Activated CD4-positive, alpha-beta T cell treated with anti-CD3 and anti-CD28 coated beads, Interleukin-2, Interleukin-6, amounts not matched to agents 100 ng/mL and 50 ng/mL, durations not matched to agents 16 hours and 8 hours (primary cell): ENCODE measurements at regions not wholly inside any gene's neighbourhood (a gene's known extent, or its start where the extent isn't known, plus 50 kb on each side); places are given as distances from the start of the nearest gene placed in this dataset.
"Not testable (repeated sequence)": the region's sequence is repeated elsewhere in the genome, so short reads cannot be mapped to it uniquely, and the experiment has no call there.

Source experiments
- DNase-seq: peaks from one replicate; pipeline ENCODE4 v3.0.0-alpha.2; 2020

DNA sequence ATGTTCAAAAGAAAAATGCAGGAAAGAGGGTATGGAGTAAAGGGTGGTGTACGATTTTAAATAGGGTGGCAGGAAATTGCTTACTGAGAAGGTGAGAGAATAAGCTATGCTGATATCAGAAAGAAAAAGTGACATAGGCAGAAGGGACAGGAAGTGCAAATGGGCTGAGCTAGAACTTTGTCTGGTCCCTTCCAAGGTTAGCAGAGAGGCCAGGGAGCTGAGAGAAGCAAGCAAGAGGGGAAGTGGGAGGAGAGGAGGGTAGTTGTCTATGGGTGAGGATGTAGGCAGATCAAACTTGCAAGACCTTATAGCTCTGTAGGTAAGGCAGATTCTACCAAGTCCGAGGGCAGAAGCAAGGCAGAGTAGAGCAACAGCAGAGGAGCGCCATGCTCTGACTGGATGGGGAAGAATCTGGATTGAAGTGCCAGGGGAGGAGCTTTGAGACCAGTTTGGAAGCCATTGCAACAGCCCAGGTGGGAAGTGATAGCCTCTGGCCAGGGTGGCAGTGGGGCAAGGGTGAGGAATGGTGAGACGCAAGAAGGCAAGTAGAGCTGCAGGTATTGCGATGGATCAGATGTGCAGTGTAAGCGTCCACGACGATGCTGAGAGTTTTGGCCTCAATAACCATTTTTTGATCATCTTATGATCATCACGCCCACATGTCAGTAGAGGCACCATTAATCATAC is 134.4 kb upstream of the APCDD1 start:
- DNase-seq = no peak

DNA sequence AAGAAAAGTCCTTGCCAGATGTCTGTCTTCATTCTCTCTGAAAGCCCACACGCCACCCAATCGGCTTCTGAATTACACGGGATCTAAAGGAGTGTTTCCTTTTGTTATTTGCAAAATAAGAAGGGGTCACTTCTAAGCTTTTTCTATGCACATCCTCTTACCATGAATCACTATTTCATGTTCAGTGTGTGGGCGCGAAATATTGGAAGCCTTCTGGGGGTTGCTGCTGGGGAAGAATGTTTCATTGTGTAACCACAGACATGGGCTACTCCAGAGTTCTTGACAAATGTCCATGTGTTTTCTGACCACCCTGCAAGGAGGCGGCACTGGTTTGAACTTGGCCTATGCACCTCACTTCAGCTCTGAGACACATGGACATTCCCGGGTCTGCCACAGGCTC is 133.6 kb upstream of the APCDD1 start:
- DNase-seq = no peak

DNA sequence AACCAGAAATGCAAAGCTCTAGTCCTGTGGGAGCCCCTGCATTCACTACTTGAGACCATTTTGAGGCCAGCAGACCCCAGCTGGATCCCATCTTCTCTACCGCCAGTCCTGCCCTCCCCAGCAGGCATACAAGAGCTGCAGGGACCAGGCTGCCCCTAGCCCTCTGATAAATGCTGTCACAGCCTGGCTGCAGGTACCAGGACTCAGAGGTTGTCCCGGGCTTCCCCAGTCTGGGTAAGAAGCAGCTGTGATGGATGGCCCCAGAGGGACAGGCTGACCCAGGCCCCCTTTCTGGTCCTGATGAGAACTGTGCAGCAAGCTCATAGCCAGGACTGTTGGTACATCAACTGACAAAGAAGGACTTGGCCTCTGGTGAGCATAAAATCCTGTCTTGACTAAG is 132.9 kb upstream of the APCDD1 start:
- DNase-seq = no peak

DNA sequence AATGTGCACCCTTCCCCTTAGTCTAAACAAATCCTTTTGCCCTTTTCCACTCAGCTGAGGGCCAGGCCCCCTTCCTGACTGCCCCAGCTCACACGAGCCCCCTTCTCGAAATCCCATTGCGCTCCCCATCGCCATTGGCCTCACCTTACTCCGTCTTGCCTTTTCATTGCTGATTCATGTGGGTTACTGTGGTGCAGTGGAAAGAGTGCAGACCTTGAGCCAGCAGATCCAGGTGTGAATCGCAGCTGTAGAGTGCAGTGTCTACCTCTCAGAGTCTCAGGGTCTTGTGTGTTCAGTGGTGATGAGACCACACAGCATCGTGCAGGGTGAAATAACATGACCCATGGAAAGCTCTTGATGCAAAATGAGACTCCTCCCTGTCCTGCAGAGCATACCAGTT is 132.4 kb upstream of the APCDD1 start:
- DNase-seq = no peak

DNA sequence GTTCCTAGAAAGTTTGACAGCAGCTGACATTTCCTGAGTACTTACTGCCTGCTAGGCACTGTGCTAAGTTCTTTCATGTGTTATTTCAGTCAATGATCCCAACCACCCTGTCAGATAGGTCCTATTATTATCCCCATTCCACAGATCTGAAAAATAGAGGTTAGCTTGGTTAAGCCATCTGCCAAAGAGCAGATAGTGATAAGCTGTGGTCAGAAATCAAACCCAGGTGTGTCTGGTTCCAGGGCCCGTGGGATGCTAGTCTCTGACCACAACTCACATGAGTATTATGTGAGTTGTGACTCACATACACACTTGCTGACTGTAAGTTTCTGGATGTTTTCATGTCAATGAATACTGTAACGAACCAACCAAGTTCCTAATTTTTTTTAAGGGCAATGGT is 132.0 kb upstream of the APCDD1 start:
- no peak for DNase-seq

DNA sequence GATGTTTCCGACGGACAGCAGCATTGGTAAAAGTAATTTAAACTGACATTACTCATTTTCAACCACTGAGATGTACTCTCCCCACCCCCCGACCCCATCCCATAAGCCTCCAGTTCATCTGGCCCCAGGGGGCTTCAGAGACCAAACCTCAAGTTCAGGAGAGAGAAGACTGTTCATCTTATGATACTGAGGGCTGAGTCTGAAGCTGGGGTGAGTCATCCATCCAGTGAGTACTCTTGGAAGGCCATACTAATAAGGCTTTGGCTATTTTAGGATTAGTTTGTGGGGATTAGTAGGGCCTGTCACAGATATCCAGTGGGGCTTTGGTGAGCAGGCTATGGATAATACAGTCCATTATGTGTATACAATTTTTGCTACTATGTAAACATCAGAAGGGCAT is 125.3 kb upstream of the APCDD1 start:
- no peak for DNase-seq

DNA sequence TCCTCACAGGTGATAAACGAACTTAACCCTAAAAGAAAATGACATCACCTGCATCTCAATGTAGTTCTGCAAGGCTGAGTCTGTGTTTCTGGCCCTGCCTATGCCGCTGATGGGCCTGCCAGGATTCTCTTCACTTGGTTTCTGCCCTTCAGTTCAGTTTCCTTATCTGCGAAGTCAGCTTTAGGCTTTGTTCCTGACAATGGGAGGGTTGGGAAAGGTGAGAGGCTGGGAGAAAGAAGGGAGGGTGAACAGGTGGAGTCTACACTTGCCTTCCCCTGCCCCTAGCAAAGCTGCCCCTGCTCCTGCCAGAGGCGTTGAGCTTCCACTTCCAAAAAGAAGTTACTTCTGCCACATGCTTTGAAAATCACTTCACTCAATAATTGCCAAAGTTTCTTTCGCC is 124.0 kb upstream of the APCDD1 start:
- no peak for DNase-seq

DNA sequence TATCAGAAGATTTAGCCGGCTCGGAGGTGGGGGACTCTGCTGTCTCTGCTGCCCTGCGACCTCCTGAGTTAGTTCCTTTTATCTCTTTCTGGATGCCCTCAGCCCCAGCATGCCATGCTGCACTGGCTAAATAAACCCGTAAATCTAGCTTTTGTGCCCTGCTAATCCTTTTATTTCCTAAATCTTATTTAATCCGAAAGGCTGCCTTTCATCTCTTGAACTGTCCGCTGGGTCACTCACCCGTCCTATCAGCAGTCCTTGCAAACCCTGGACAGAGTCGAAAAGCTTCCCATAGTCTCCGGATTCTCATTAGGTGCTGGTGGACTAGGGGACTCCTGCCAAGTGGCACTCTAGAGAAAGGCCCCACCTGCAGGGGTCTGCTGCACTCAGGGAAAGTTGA is 122.0 kb upstream of the APCDD1 start:
- no peak for DNase-seq

DNA sequence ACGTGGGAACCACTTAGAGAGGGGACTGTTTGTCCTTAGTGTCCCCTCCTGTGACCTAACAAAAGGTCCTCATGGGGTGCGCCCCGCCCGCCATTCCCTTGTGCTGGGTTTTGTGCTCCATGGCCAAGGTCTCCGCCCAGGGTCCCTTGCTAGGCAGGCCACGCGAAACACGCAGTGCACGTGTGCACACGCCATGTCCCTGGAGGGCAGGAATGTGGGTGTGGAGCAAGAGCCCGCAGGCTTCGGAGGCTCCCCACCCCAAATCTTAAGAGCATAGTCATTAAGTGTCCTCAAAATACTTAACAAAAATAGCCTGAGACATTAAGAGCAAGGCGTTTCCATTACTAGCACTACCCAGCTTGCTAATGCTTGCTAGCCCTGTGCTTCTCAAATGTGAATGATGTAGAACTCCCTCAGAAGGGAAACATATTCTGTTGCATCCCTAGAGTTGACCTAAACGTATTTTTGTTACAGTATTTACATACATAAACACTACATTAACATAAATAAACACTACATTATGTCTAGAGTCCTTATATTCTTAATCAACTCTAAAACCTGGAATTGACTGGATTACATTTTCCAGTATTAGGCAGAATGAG is 117.6 kb upstream of the APCDD1 start:
- DNase-seq = no peak

GRCh38 chr18:10340821-10341220 is 113.6 kb upstream of the APCDD1 start:
- no peak for DNase-seq

DNA sequence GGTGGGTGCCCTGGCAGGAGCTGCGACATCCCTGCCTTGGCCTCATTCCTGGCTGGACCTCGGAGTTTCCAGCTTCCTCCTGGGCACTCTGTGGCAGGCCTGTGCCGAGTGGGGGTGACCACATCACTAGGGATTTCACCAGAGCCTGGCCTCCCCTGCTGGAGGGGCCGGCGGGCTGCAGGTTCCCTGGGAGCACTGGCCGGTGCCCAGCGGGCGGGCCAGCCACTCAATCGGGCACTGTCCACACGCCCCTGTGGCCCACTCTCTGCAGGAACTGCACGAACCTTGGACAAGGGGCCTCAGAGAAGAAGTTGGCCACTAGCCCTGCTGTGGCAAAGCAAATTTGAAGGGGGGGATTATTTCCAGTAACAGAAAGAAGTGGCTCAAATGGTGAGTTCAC is 110.7 kb upstream of the APCDD1 start:
- DNase-seq = no peak

GRCh38 chr18:10346749-10347415 is 107.6 kb upstream of the APCDD1 start:
- no peak for DNase-seq

- no peak for DNase-seq
These were observed 104.9 kb upstream of the APCDD1 start for GRCh38 chr18:10349561-10349960.

DNA sequence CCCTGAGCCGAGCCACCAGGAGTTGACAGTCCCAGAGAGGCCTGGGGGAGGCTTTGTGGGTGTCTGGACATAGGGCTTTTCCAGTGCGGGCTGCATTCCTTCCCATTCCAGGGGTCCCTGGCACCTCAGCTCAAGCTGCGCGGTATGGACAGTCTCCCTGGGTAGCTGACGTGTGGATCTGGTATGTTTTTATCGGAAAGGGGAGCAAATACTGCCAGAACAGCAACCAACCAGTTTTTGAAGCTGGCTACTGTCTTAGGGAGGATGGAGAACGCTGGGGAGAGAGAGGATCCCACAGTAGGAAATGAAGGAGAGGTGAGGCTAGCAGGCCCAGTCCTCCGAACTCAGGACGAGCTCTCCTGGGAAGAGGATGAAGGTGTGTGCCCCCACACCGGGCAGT is 103.8 kb upstream of the APCDD1 start:
- DNase-seq = no peak

DNA sequence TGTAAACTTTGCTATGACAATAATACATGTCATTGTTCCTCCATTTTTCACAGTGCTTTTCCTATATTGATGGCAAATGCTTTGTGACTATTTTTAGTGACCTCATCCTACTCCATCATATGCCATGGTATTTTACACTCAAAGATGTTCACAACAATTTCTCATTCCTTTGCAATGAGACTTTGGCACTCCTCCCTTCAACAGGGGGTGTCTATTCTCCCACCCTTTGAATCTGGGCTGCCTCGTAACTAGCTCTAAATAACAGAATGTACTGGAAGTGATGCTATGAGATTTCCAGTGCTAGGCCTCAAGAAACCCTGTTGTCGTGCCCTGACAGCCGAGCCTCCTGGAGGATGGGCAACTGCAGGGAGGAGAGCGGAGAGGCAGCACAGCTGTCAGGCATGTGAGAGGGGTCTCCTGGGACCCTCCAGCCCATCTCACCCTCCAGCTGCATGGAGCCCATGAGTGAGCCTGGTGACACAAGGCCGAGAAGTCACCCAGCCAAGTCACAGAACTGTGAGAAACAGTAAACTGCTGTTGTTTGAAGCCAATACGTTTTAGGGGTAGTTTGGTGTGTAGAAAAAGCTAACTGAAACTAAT is 103.1 kb upstream of the APCDD1 start:
- no peak for DNase-seq

- DNase-seq = no peak
These were observed 102.6 kb upstream of the APCDD1 start for GRCh38 chr18:10351858-10352257.

DNA sequence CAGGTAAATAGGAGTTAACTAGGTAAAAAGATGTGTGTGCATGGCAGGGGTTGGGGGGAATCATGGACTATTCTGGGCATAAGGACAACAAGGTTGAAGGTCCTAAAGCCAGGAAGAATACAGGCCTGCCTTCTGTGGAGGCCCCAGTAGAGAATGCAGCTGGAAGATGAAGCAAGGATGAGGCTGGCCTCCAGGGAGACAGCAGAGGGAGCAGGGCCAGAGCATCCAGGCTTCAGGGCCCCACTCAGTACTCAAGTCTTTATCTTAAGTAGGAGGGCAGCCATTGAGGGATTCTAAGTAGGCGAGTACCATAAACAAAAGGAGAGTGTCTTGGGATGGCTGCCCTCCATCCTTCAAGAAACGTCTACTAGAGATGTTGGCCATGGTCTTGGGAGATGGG is 101.8 kb upstream of the APCDD1 start:
- DNase-seq = no peak

DNA sequence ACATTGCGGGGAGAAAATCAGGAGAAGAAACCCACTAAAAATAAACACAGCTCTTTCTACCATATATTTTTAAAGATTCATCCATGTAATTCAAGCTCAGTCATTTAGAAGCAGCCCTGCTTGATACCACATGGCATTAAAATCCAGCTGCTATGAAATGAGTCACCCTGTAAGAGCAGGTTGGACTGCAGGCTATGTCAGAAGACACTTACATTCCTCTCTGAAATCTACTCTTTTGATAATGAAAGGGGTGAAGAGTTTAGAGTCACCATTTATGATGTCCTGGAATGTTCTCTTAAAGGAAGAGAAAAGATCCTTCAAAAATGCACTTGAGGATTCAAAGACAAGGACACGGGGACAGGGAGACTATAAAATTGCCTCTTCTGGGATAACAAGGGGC is 100.6 kb upstream of the APCDD1 start:
- DNase-seq = no peak

GRCh38 chr18:10354241-10354811 is 100.1 kb upstream of the APCDD1 start:
- DNase-seq = no peak

DNA sequence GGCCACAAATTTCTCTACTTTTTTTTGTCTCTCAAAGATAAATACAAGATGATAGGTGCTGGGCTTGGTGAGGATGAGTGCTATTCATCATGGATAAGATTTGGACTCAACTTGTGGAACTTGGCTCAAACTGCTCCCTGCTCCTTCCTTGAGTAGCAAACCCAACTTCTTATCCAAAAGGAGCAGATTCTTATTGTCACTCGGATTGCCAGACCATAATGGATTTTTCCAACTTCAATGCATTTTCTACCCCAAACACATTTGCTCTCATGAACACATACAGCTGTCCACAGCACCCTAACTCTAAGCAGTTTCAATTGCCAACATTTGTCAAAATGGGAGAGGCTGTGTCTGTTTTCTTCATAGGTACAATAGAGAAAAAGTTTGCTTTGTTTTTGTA is 99.5 kb upstream of the APCDD1 start:
- DNase-seq = no peak

DNA sequence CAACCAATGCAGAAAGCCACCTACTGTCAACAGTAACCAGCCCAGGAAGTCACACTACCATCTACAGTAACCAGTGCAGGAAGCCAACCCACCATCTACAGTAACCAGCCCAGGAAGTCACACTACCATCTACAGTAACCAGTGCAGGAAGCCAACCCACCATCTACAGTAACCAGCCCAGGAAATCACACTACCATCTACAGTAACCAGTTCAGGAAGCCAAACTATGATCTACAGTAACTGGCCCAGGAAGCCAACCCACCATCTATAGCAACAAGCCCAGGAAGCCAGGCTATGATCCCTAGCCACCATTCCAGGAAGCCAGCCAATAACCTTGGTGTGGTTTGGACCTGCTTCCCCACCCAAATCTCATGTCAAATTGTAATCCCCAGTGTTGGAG is 97.4 kb upstream of the APCDD1 start:
- not testable (repeated sequence) for DNase-seq

DNA sequence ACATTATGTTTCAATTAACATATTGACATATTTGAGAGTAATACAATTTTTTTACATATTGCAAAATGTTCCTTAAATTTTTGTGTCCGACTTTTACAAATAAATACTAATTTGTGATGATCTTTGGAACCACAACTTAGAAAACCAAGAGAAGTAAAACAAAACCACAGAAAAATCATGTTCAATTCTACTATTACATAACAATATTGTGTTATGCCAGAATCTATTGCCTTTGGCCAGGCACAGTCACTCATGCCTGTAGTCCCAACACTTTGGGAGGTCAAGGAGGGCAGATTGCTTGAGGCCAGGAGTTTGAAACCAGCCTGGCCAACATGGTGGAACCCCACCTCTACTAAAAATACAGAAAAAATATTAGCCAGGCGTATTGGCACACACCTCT is 92.8 kb upstream of the APCDD1 start:
- DNase-seq = no peak

GRCh38 chr18:10365021-10365500 is 89.4 kb upstream of the APCDD1 start:
- no peak for DNase-seq

GRCh38 chr18:10365901-10366300 is 88.5 kb upstream of the APCDD1 start:
- DNase-seq = no peak
